ENCODE measurements at regions not wholly inside any gene's neighbourhood (a gene's known extent, or its start where the extent isn't known, plus 50 kb on each side); places are given as distances from the start of the nearest gene placed in this dataset.

DNA sequence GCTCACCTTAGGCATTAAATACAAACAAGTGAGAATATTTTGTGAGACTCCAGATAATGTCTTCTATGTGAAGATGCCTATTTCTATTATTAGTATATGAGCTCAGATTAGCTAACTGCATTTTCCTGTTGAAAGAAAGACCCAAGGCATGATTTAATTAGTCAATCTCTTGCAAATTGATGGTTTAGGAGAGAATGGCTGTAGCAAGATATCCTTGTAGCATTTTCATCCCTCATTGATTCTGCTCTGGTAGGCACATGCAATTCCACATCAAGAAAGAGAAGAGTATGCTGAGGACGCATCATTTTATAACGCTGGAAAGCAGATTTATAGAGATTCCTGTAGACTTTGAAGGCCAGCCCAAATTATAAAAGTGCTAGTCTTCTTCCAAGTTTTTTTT lies 332.0 kb downstream of the SOX11 start:
- intact Hi-C loops (cut with DNase I): no loop called here
- DNase-seq: no peak

DNA sequence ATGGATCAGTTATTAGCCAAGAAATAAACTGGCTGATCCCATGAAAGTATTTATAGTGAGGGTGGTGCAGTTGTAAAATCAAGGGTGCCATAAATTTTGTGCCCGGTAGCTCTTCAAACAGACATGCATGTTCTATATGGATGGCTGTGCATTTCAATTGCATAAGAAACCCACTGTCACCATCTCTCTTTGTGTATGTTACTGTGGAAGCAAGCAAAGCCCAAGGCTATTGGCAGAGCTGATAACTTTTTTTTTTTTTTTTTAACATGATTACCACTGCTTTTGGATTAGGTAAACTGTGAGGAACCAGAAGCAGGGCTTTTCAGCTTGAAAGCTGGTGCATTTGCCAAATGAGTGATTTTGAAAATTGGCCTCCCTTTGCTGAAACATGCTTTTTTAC lies 332.6 kb downstream of the SOX11 start:
- intact Hi-C loops (cut with DNase I): no loop called here
- DNase-seq: no peak

DNA sequence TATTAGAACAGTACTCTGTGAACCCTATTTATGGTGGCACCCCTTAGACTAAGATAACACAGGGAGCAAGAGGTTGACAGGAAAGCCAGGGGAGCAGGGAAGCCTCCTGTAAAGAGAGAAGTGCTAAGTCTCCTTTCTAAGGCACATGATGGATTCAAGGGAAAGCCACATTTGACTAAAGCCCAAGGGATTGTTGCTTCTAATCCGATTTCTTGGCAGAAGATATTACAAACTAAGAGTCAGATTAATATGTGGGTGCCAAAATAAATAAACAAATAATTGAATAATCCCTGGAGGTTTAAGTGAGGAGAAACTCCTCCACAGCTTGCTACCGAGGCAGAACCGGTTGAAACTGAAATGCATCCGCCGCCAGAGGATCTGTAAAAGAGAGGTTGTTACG lies 333.2 kb downstream of the SOX11 start:
- intact Hi-C loops (cut with DNase I): no loop called here
- no peak for DNase-seq

DNA sequence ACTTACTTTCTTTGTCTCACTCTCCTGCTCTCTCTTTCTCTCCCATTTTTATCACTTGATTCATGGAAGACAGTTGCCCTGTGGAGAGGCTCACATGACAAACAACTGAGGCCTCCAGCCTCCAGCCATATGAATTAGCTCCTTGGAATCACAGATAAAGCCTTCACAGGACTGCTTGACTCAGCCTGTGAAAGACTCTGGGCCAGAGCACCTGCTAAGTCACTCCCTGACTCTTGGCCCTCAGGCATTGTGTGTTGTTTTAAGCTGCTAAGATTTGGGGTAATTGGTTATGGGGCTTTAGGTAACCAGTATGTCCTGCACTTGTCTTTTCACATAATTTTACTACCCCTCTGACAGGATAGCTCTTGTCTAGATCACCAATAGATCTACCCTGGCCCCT lies 334.9 kb downstream of the SOX11 start:
- intact Hi-C loops (cut with DNase I): no loop called here
- DNase-seq: no peak

DNA sequence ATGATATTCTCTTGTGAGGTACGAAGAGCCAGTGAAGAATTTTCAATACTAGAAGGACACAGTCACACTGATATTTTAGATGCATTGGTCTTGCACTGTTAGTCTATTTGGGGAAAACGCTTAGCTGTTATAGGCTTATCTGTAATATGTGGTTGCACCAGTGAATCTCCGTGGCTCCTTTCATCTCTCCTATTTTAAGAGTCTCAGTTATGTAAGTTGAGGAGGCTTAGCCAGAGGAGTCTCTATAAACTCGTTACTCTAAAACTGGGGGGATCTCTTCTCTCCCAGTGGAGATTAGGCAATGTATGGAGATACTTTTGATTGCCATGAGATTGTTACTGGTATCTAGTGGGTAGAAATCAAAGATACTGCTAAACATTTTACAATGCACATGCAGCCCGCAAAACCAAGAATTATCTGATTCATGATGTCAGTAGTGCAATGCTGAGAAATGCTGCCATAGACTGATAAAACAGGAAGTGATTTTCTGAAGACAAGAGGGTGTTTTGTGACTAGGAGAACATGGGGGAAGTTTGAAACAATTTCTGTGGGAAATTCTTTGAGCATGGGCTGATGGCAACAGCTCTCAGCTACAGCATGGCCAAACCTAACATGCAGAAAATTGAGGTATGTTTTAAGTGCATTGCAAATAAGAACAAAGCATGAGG lies 339.1 kb downstream of the SOX11 start:
- intact Hi-C loops (cut with DNase I): no loop called here
- DNase-seq: no peak

DNA sequence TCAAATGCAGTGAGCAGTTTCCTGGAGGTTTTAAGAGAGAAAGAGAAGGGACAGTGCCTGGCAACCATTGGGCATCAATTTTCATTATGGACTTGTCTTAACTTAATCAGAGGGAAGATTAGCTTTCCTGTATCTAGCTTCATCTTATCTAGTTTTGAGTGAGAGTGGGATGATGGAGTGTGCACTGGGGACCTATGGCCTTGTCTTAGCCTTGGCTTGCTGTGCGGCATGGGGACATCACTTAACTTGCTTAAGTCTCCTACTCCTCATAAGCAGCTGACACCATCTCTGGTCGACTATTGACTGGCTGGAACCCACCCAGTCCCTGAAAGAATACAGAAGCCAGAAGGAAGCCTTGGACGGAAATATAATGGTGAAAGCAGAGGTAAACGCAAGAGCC lies 344.0 kb downstream of the SOX11 start:
- no peak for DNase-seq
- intact Hi-C loops (cut with DNase I): no loop called here

DNA sequence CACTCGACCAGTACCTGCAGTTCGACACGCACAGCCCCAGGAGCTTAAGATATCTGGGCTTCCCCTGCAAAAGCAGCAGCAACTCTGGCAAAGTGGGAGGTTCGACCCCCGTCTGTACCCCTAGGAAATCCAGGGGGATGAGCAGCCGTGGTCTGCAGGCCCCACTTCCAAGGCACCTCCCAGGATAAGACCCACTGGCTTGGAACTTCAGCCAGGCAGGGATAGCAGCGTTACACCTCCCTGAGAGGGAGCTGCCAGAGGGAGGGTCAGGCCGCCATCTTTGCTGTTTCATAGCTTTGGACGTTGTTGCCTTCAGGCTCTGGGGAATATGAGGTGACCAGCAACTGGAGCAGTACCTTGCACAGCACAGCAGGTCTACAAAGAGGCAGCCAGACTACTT lies 351.1 kb downstream of the SOX11 start:
- DNase-seq: no peak
- intact Hi-C loops (cut with DNase I): no loop called here

DNA sequence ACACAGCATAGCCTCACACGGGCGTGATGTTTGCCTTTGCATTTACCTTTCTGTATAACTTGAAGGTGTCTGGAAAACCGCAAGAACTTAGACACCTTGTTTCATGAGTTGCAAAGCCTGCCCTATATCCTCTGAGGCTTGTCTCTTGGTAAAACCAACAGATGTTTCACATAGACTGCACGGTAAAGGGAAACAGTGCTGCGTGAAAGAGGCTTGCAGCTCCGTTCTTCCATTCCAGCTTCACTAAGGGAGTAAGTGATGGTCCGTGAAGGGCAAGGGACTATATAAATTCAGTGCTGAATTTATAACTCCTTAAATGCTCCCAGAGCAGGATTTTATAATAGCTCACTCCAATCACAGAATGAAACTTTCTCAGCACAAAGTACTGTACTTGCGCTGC lies 360.5 kb downstream of the SOX11 start:
- no peak for DNase-seq
- intact Hi-C loops (cut with DNase I): no loop called here

DNA sequence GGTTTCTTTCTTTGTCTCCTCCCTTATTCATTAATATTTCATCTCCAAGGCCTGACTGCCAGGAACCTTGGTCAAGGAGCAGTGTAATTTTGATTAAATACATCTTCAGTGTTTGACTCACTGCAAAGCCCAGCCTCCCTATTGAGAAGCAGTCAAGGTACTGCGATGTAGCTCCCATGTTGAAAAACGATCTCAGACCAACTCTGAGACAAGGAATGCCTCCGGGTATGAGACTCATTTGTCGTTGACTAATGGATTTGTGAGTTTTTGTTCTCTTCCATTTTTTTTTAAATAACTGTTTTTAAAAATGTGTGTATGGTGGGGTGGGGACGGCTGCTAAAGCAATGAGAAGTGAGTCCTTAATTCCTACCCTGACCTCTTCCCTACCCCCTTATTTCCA lies 361.6 kb downstream of the SOX11 start:
- no peak for DNase-seq
- intact Hi-C loops (cut with DNase I): no loop called here

DNA sequence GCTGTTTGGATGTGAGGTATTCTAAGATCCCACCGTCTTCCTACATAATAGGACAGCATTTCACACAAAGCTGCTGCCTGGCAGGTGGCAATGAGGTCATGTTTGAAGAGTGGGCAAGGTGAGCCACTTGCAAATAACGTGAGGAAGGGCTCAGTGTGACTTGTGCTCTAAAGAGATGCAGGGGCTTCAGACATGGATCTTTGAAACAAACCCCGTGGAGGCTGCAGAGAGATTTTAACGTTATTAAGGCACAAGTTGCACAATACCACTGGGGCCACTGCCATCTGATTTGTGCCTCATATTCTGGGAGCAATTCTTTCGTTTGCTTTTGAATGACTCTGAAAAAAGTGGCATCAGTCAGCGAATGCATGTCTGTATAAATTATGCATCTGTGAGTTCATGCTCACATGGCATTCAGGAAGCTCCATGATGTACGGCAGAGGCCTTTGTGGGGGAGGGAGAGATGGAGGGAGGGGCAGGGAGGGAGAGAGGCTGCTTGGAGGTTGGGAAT lies 362.0 kb downstream of the SOX11 start:
- intact Hi-C loops (cut with DNase I): no loop called here

DNA sequence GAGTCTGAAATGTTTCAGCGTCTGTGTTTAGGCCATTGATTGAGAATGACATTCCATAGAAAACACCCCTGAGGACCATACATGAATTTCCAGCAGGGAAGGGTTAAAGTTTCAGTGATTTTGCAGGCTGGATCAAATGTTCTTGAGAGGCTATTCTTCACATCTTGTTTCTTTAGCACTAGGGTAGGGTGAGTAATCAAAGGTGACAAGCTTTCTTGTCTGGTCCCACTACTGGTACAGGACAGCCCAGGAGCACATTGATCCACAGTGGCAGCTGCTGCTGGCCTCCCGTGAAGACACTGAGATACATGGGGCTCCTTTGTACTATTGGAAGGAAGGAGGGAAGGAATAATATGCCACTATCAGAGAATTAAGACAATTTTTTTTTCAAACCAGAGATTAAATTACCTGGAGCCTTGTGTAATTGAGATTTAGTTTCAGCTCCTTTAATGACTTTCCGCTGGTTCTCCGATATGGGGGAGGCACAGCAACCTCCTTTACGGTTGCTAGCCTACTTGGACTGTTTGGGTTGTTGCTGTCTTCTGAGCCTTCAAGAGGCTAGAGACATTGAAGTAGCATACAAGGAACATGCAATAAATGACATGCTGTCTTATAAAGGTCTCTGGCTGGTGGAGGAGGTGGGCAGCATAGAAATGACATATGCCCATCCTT lies 368.9 kb downstream of the SOX11 start:
- intact Hi-C loops (cut with DNase I): no loop called here
- DNase-seq: no peak

More for the DNA sequence above, 362.0 kb downstream of the SOX11 start:
- DNase-seq: no peak

DNA sequence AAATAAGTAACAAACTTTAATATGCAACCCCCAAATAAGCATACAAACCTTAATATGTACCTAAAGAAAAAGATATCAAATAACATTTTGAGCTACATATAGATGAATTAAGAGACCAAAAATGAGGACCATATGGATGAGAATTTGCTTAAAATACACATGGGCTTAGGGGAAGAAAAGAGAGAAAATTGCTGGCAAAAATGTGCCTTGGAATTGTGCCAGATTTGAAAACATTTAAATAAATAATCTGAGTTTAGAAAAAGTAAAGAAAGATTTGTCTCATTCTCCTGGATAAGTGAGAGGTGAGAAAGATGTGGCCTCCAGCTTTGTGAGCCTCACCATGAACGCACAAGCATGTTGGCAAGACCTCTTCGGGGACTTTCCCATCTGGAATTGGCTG lies 372.6 kb downstream of the SOX11 start:
- intact Hi-C loops (cut with DNase I): no loop called here
- no peak for DNase-seq

DNA sequence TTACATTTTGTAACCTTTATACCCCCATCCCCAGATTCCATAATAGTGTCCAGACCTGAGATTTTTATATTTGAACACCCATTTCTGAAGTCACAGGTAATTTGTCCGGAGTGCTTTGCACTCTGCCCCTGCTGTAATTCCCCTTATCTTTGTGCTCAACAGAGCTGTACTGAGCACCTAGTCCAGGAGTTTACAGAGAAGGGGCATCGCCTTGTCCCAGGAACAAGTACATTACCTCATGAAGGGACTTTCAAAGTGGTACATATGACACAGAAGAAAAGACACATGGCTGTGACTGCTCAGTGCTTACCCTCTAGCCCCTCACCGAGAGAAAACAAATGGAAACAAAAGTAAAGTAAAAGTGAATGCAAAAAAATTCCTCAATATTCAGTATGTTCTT lies 373.5 kb downstream of the SOX11 start:
- intact Hi-C loops (cut with DNase I): no loop called here
- DNase-seq: no peak

DNA sequence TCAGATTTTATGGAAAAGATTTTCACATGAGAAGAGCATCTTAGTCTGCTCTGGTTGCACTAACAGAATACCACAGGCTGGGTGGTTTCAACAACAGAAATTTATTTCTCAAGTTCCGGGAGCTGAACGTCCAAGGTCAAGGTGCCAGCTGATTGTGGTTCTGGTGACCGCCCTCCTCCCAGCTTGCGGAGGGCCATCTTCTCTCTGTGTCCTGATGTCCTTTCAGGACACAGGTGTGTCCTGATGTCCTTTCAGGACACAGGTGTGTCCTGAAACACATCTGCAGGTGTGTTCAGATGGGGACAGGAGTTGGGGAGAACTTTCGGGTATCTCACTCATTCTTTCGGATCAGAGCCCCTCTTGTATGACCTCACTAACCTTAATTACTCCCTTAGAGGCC lies 374.9 kb downstream of the SOX11 start:
- no peak for DNase-seq
- intact Hi-C loops (cut with DNase I): no loop called here

DNA sequence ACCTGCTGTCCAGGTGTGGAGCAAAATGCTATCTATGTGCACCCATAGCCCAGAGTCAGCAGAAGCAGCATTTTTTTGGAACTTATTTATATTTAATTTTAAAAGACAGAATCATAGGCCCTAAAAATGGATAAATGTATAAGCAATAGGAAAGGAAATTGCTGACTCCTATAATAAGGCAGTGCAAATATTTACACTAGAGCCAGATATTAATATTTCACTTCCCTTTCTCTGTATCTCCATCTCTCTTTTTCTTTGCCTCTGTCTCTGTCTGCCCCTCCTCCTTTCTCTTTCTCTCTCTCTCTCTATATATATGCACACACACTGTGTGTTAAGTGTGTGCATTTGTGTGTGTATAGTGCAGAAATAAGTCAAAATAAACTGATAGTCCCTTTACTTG lies 375.6 kb downstream of the SOX11 start:
- intact Hi-C loops (cut with DNase I): no loop called here
- no peak for DNase-seq

DNA sequence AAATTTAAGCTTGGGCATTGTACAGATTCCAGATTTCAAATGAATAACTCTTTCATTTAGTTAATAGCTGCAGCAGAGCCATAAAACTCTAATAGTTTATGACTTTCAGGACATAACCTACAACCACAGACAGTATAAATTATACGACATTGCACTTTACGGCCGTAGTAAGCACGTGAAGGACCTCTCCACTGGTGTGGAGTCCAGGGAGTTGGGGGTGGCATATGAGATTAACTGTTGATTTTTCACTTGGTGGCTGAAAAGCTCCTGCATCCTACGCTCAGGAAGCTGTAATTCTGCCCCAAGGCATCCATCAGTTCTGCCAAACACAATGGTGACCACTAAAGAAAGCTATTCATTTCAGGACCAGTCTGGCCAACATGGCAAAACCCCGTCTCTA lies 376.2 kb downstream of the SOX11 start:
- intact Hi-C loops (cut with DNase I): no loop called here
- no peak for DNase-seq

DNA sequence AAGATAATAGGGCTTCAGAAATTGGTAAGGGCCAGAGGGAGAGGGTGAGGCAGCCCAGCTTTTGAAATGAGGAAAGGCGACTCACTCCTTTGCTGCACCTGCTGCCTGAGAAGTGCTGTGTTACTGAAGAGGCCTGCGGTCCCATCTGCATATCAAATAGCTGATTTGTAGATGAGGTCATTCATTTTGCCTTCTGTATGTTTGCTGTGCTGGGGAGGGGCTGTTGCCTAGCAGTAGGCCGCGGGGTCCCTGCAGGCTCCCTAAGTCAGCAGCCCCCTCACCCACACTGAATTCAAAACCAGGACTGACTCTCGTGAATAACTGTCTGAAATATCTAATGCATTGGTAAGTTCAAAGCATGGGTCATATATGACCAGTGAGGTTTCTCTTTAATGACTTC lies 377.2 kb downstream of the SOX11 start:
- intact Hi-C loops (cut with DNase I): no loop called here
- no peak for DNase-seq

DNA sequence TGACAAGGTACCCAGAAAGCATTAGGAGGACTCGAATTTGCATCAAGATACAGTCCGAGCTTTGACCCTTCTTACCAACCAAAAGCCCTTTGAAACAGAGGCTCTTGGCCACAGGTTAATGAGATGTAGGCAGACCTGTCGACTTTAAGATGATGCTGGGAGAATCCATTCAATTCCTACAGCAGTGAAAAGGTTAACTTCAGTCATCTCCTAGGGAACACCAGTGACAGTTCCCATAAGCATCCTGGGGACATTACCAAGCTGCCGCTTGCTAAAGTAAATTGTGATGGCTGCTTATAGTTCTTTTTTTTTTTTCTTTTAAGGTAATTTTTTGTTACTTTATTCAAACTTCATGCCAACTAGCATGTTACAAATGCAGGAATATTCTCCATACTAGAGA lies 379.3 kb downstream of the SOX11 start:
- no peak for DNase-seq
- intact Hi-C loops (cut with DNase I): no loop called here

DNA sequence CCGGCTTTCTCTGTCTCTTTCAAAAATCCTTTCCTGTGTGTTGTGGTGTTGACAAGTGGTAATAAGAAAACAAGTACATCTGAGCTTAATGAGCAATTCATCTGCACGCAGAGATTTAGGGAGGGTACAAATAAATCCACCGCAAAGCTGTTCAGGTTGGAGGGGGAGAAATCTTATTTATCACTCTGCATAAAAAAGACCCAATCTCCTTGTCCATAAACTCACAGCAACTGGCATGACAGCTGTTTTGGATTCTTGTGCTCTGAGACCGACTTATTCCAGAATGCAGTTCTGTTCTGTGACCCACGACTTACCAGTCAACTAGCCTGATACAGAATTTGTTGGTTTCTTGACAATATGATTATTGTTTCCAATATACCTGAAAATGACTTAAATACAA lies 380.1 kb downstream of the SOX11 start:
- intact Hi-C loops (cut with DNase I): no loop called here
- no peak for DNase-seq

DNA sequence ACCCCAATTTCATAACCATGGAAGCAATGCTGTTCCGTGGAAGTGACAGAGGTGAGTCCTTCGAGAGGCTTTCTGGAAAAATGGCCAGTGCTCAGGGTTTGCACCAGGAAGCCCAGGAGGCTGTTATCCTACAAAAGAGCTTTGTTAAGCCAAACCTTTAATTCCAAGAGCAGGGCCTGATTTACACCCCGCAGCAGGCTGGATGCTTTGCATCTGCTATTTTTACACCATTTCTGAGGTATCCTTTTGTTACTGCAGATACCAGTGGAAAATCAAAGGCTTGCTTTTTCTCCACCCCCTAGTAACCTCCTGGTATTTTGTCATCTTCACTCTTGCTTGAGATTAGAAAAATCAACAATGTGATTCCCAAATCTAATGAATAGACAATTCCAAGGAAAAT lies 380.6 kb downstream of the SOX11 start:
- intact Hi-C loops (cut with DNase I): no loop called here
- DNase-seq: no peak
